ENCODE measurements at regions not wholly inside any gene's neighbourhood (a gene's known extent, or its start where the extent isn't known, plus 50 kb on each side); places are given as distances from the start of the nearest gene placed in this dataset.

GRCh38 chr10:94194256-94194655 lies 168.5 kb downstream of the NOC3L start:
- DNase-seq, result no peak

GRCh38 chr10:94197241-94197640 lies 165.5 kb downstream of the NOC3L start:
- DNase-seq, result no peak

- DNase-seq, result no peak
Measured at GRCh38 chr10:94198324-94198723, 164.4 kb downstream of the NOC3L start.

GRCh38 chr10:94199565-94199964 lies 163.2 kb downstream of the NOC3L start:
- no peak for DNase-seq

- DNase-seq, result no peak
Measured at GRCh38 chr10:94200146-94200837, 162.4 kb downstream of the NOC3L start.

- no peak for DNase-seq
Measured at GRCh38 chr10:94205396-94205831, 157.3 kb downstream of the NOC3L start.

- no peak for DNase-seq
Measured at GRCh38 chr10:94206176-94206575, 156.6 kb downstream of the NOC3L start.

- no peak for DNase-seq
Measured at GRCh38 chr10:94208315-94208714, 154.4 kb downstream of the NOC3L start.

GRCh38 chr10:94210440-94211168 lies 152.1 kb downstream of the NOC3L start:
- DNase-seq, result no peak

GRCh38 chr10:94211169-94211510 lies 151.6 kb downstream of the NOC3L start:
- DNase-seq, result no peak

- no peak for DNase-seq
Measured at GRCh38 chr10:94213001-94213530, 149.7 kb downstream of the NOC3L start.

GRCh38 chr10:94213980-94214379 lies 148.8 kb downstream of the NOC3L start:
- no peak for DNase-seq

- DNase-seq, result no peak
Measured at GRCh38 chr10:94214481-94214893, 148.3 kb downstream of the NOC3L start.

- DNase-seq, result no peak
Measured at GRCh38 chr10:94216201-94216600, 146.5 kb downstream of the NOC3L start.

- no peak for DNase-seq
Measured at GRCh38 chr10:94217411-94217810, 145.3 kb downstream of the NOC3L start.

- no peak for DNase-seq
Measured at GRCh38 chr10:94218493-94219183, 144.1 kb downstream of the NOC3L start.

- no peak for DNase-seq
Measured at GRCh38 chr10:94219829-94220228, 142.9 kb downstream of the NOC3L start.

GRCh38 chr10:94220717-94221116 lies 142.0 kb downstream of the NOC3L start:
- no peak for DNase-seq

GRCh38 chr10:94223702-94224370 lies 138.9 kb downstream of the NOC3L start:
- DNase-seq, result no peak

- no peak for DNase-seq
Measured at GRCh38 chr10:94224656-94225055, 138.1 kb downstream of the NOC3L start.

- no peak for DNase-seq
Measured at GRCh38 chr10:94225589-94225988, 137.2 kb downstream of the NOC3L start.

- DNase-seq, result no peak
Measured at GRCh38 chr10:94230134-94230785, 132.5 kb downstream of the NOC3L start.

All from NCI-H1436 treated with DMSO at 0.1 percent for 48 hours (cell line).